Fibroblast of lung (primary cell): ENCODE measurements at regions not wholly inside any gene's neighbourhood (a gene's known extent, or its start where the extent isn't known, plus 50 kb on each side); places are given as distances from the start of the nearest gene placed in this dataset.

Source experiments
- DNase-seq, 2 donors: peaks; one replicate each; pipeline versions ENCODE4 v3.0.0 to v3.0.0-alpha.2; 2010; ENCODE audit warnings: low read depth in 2 of 2
- H2AFZ ChIP-seq: 2 replicates; pipeline ENCODE4 v1.5.1; 2012; ENCODE audit warnings: low read length, control low read depth, inconsistent platforms
- H3K27ac ChIP-seq: 2 replicates; pipeline ENCODE4 v1.5.1; 2011; ENCODE audit warnings: low read length, control low read depth; ENCODE audit not compliant: insufficient read depth
- H3K27me3 ChIP-seq: 2 replicates; pipeline ENCODE4 v1.5.1; 2011; ENCODE audit warnings: mild to moderate bottlenecking, low read length; ENCODE audit not compliant: control insufficient read depth, insufficient read depth
- H3K36me3 ChIP-seq: 2 replicates; pipeline ENCODE4 v1.5.1; 2011; ENCODE audit warnings: low read length; ENCODE audit not compliant: control insufficient read depth, insufficient read depth
- H3K4me1 ChIP-seq: 2 replicates; pipeline ENCODE4 v1.5.1; 2011; ENCODE audit warnings: low read length; ENCODE audit not compliant: control insufficient read depth, insufficient read depth; ENCODE audit errors: extremely low read depth
- H3K4me2 ChIP-seq: 2 replicates; pipeline ENCODE4 v1.5.1; 2011; ENCODE audit warnings: low read length, control low read depth; ENCODE audit not compliant: insufficient read depth; ENCODE audit errors: extremely low read depth
- H3K4me3 ChIP-seq, 4 experiments: fragments of 200-600 bp in 1 of 4; sonication (generic) in 1 of 4; replicated peaks in 1 of 4; 2 replicates each; pipeline ENCODE4 v1.5.1; 2011 to 2016; ENCODE audit warnings: low read length in 4 of 4, low read depth in 3 of 4, mild to moderate bottlenecking in 3 of 4, control low read depth in 2 of 4, inconsistent platforms in 1 of 4, mixed read lengths in 1 of 4; ENCODE audit not compliant: insufficient read depth in 1 of 4; ENCODE audit errors: control extremely low read depth in 1 of 4
- H3K79me2 ChIP-seq: 2 replicates; pipeline ENCODE4 v1.5.1; 2012; ENCODE audit warnings: mild to moderate bottlenecking, low read length, inconsistent platforms; ENCODE audit not compliant: control insufficient read depth, insufficient read depth
- H3K9ac ChIP-seq: 2 replicates; pipeline ENCODE4 v1.5.1; 2011; ENCODE audit warnings: mild to moderate bottlenecking, low read length, control low read depth; ENCODE audit not compliant: insufficient read depth
- H3K9me3 ChIP-seq: 2 replicates; pipeline ENCODE4 v1.5.1; 2012; ENCODE audit warnings: low read depth, low read length; ENCODE audit not compliant: control insufficient read depth, insufficient read depth
- H4K20me1 ChIP-seq: 2 replicates; pipeline ENCODE4 v1.5.1; 2011; ENCODE audit warnings: low read length; ENCODE audit not compliant: control insufficient read depth, insufficient read depth; ENCODE audit errors: extremely low read depth
- EZH2 ChIP-seq: IDR thresholded peaks from 2 replicates; pipeline ENCODE4 v1.5.1; 2012; ENCODE audit warnings: low read length, control low read depth, mild to moderate bottlenecking; ENCODE audit errors: missing control alignments
- TF ChIP-seq, protein P1 (sequence below), 2 donors: IDR thresholded peaks in 1 of 2; conservative IDR thresholded peaks in 1 of 2; 1 replicate in 1 of 2; 2 replicates in 1 of 2; pipeline ENCODE4 v1.5.1; 2011 to 2012; ENCODE audit warnings: low read length in 2 of 2, control low read depth in 1 of 2, inconsistent platforms in 1 of 2, low read depth in 1 of 2, mild to moderate bottlenecking in 1 of 2

- no peak overlapping the region for H2AFZ ChIP-seq
- no peaks in the 10 kb centered on the region for H3K4me1 ChIP-seq
- no peak overlapping the region for H3K27ac ChIP-seq
- TF ChIP-seq, protein P1, sequence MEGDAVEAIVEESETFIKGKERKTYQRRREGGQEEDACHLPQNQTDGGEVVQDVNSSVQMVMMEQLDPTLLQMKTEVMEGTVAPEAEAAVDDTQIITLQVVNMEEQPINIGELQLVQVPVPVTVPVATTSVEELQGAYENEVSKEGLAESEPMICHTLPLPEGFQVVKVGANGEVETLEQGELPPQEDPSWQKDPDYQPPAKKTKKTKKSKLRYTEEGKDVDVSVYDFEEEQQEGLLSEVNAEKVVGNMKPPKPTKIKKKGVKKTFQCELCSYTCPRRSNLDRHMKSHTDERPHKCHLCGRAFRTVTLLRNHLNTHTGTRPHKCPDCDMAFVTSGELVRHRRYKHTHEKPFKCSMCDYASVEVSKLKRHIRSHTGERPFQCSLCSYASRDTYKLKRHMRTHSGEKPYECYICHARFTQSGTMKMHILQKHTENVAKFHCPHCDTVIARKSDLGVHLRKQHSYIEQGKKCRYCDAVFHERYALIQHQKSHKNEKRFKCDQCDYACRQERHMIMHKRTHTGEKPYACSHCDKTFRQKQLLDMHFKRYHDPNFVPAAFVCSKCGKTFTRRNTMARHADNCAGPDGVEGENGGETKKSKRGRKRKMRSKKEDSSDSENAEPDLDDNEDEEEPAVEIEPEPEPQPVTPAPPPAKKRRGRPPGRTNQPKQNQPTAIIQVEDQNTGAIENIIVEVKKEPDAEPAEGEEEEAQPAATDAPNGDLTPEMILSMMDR (conservative IDR thresholded peaks at IDR 0.05 in 1 of 2, IDR thresholded peaks at IDR 0.05 in 1 of 2; ENCODE audit: low read depth in 1 of 2, low read length in 2 of 2), result no peak
- no peak for TF ChIP-seq EZH2
- H3K4me2 ChIP-seq, result no peak overlapping the region
- no peaks in the 10 kb centered on the region for H3K79me2 ChIP-seq
- H3K9ac ChIP-seq, result no peak overlapping the region
- peak in 1 of 2 donors; percentile 8 for DNase-seq
- no peaks in the 10 kb centered on the region for H3K9me3 ChIP-seq
- no peaks in the 10 kb centered on the region for H3K36me3 ChIP-seq
- H3K27me3 ChIP-seq, result peaks cover 4% of the 10 kb centered on the region
- H3K4me3 ChIP-seq, result no peak overlapping the region
- no peaks in the 10 kb centered on the region for H4K20me1 ChIP-seq
These were observed 96.6 kb downstream of the FOXD2 start for GRCh38 chr1:47534436-47534835.

DNA sequence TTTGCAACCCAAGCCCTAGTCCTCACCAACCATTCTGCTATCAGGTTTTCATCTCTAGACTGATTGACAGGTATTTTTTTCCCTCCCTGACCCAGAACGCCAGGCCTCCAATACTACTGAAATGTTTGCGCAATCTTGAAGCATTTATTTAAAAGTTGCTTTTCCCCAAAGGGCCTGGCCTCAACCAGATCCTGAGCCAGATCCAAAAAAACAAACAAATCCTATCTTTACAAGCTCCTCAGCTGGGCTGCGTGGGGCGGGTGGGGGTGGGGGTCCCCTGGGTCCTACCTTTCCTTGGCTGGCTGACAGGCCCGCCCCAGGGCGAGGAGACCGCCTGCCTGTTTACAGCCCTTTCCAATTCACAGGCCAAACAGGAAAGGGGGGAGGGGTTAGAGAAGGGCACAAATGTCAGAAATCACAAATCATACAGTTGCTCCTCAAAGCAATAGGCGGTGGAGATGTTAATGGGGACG is 98.8 kb downstream of the FOXD2 start:
- Histone ChIP-seq H3K4me2 (no peak overlapping the region), H3K36me3 (no peaks in the 10 kb centered on the region), H3K9me3 (no peaks in the 10 kb centered on the region), H3K4me1 (no peaks in the 10 kb centered on the region), H3K27ac (no peak overlapping the region), H3K79me2 (no peaks in the 10 kb centered on the region), H3K27me3 (peaks cover 4% of the 10 kb centered on the region), H4K20me1 (no peaks in the 10 kb centered on the region), H3K4me3 (no peak overlapping the region), H3K9ac (no peak overlapping the region), H2AFZ (no peak overlapping the region)
- TF ChIP-seq, protein P1 (conservative IDR thresholded peaks at IDR 0.05 in 1 of 2, IDR thresholded peaks at IDR 0.05 in 1 of 2; ENCODE audit: low read depth in 1 of 2, low read length in 2 of 2), result no peak
- TF ChIP-seq EZH2, result no peak
- DNase-seq, result no peak

DNA sequence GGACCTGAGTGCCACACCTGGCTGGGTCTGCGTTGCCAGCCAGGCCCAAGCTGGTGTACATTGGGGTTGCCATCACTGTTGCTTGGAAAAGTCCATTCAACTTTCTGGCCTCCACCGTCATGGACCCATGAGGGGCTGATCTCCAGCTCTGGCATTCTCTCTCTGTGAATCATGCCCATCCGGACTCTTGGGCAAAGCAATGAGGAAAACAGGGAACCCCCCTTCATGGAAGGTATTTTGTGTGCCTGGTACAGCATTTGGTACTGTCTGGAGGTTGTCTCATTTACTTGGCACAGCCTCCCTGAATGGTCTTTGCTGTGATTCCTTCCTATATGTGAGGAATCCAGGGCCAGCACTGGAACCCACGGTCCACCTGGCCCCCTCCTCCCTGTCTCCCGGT is 99.4 kb downstream of the FOXD2 start:
- Histone ChIP-seq H3K9ac (no peak overlapping the region), H3K79me2 (no peaks in the 10 kb centered on the region), H3K36me3 (no peaks in the 10 kb centered on the region), H3K9me3 (no peaks in the 10 kb centered on the region), H3K4me3 (no peak overlapping the region), H3K4me1 (no peaks in the 10 kb centered on the region), H3K27ac (no peak overlapping the region), H4K20me1 (no peaks in the 10 kb centered on the region), H3K4me2 (no peak overlapping the region), H2AFZ (no peak overlapping the region), H3K27me3 (peaks cover 4% of the 10 kb centered on the region)
- no peak for DNase-seq
- TF ChIP-seq, protein P1 (conservative IDR thresholded peaks at IDR 0.05 in 1 of 2, IDR thresholded peaks at IDR 0.05 in 1 of 2; ENCODE audit: low read depth in 1 of 2, low read length in 2 of 2), result no peak
- no peak for TF ChIP-seq EZH2
